Uterus (tissue), 3 donors: ENCODE measurements at regions not wholly inside any gene's neighbourhood (a gene's known extent, or its start where the extent isn't known, plus 50 kb on each side); places are given as distances from the start of the nearest gene placed in this dataset.

ENCODE experiments used
- DNase-seq, 2 donors: peaks; one replicate each; pipeline ENCODE4 v3.0.0-alpha.2; 2019 to 2020
- H3K27ac ChIP-seq, 2 donors: fragments of 200-600 bp; sonication (generic); 1 replicate in 1 of 2; 2 replicates in 1 of 2; pipeline ENCODE4 v1.5.1; 2016 to 2018
- H3K27me3 ChIP-seq, 2 donors: fragments of 200-600 bp; sonication (generic); one replicate each; pipeline ENCODE4 v1.5.1; 2018 to 2019; ENCODE audit warnings: control low read depth in 1 of 2
- H3K36me3 ChIP-seq, 2 donors: fragments of 200-600 bp; sonication (generic); one replicate each; pipeline ENCODE4 v1.5.1; 2019; ENCODE audit warnings: control low read depth in 1 of 2
- H3K4me1 ChIP-seq, 2 donors: fragments of 200-600 bp; sonication (generic); one replicate each; pipeline ENCODE4 v1.5.1; 2018 to 2019; ENCODE audit warnings: control low read depth in 1 of 2
- H3K4me3 ChIP-seq, 2 donors: fragments of 200-600 bp; sonication (generic); 1 replicate in 1 of 2; 2 replicates in 1 of 2; pipeline ENCODE4 v1.5.1; 2018 to 2019; ENCODE audit warnings: mild to moderate bottlenecking in 1 of 2
- H3K9me3 ChIP-seq, 2 donors: fragments of 200-600 bp; sonication (generic); one replicate each; pipeline ENCODE4 v1.5.1; 2019; ENCODE audit warnings: control low read depth in 1 of 2
- CTCF ChIP-seq, 4 experiments: fragments of 200-600 bp in 2 of 4; fragments of 450-650 bp in 2 of 4; sonication (generic) in 2 of 4; IDR thresholded peaks; one replicate each; pipeline ENCODE4 v1.5.1; 2016 to 2019; ENCODE audit warnings: antibody characterized with exemption in 4 of 4, mild to moderate bottlenecking in 2 of 4, moderate library complexity in 1 of 4
- POLR2A ChIP-seq, 2 donors: fragments of 450-650 bp; IDR thresholded peaks; one replicate each; pipeline ENCODE4 v1.6.1; 2016; ENCODE audit warnings: antibody characterized with exemption in 2 of 2, mild to moderate bottlenecking in 1 of 2, moderate library complexity in 1 of 2
- intact Hi-C: fragments of 100-400 bp; cut with DNase I; formaldehyde crosslinking; loops from one replicate; pipeline ENCODE4 v1.15.1; 2023; ENCODE audit warnings: low total_unique reads
- donor health status: DM: yes; HTN: yes; CAD: no.

GRCh38 chr13:50101590-50101989 lies 86.3 kb downstream of the KCNRG start:
- intact Hi-C loops: no loop called here
- no peak for TF ChIP-seq POLR2A (IDR thresholded peaks at IDR 0.05)
- TF ChIP-seq CTCF (IDR thresholded peaks at IDR 0.05): no peak
- Histone ChIP-seq H3K4me3 (no peak overlapping the region), H3K27me3 (no peaks in the 10 kb centered on the region), H3K36me3 (no peaks in the 10 kb centered on the region), H3K9me3 (no peaks in the 10 kb centered on the region), H3K4me1 (no peaks in the 10 kb centered on the region), H3K27ac (no peak overlapping the region)
- no peak for DNase-seq

GRCh38 chr13:50104493-50104892 lies 89.2 kb downstream of the KCNRG start:
- H3K27ac ChIP-seq: no peak overlapping the region
- H3K9me3 ChIP-seq: no peaks in the 10 kb centered on the region
- no peaks in the 10 kb centered on the region for H3K4me1 ChIP-seq
- H3K36me3 ChIP-seq: no peaks in the 10 kb centered on the region
- intact Hi-C loops: no loop called here
- TF ChIP-seq POLR2A (IDR thresholded peaks at IDR 0.05): no peak
- no peak for TF ChIP-seq CTCF (IDR thresholded peaks at IDR 0.05)
- no peak for DNase-seq
- H3K27me3 ChIP-seq: no peaks in the 10 kb centered on the region
- no peak overlapping the region for H3K4me3 ChIP-seq

- no peaks in the 10 kb centered on the region for H3K27me3 ChIP-seq
- H3K27ac ChIP-seq: peak overlapping the region in 1 of 2 donors; percentile 8
- DNase-seq: no peak
- intact Hi-C loops: no loop called here
- no peaks in the 10 kb centered on the region for H3K9me3 ChIP-seq
- H3K4me3 ChIP-seq: no peak overlapping the region
- TF ChIP-seq CTCF (IDR thresholded peaks at IDR 0.05): no peak
- no peak for TF ChIP-seq POLR2A (IDR thresholded peaks at IDR 0.05)
- no peaks in the 10 kb centered on the region for H3K4me1 ChIP-seq
- no peaks in the 10 kb centered on the region for H3K36me3 ChIP-seq
Measured at GRCh38 chr13:50106559-50106958, 91.3 kb downstream of the KCNRG start.

GRCh38 chr13:50107205-50107604 lies 92.0 kb downstream of the KCNRG start:
- Histone ChIP-seq H3K4me3 (no peak overlapping the region), H3K4me1 (no peaks in the 10 kb centered on the region), H3K27ac (peak overlapping the region in 1 of 2 donors; percentile 8), H3K9me3 (no peaks in the 10 kb centered on the region), H3K27me3 (no peaks in the 10 kb centered on the region), H3K36me3 (no peaks in the 10 kb centered on the region)
- intact Hi-C loops: no loop called here
- TF ChIP-seq POLR2A (IDR thresholded peaks at IDR 0.05) (no peak), CTCF (IDR thresholded peaks at IDR 0.05) (no peak)
- no peak for DNase-seq

- Histone ChIP-seq H3K4me1 (no peaks in the 10 kb centered on the region), H3K36me3 (no peaks in the 10 kb centered on the region), H3K9me3 (no peaks in the 10 kb centered on the region), H3K27me3 (no peaks in the 10 kb centered on the region), H3K4me3 (no peak overlapping the region), H3K27ac (no peak overlapping the region)
- intact Hi-C loops: no loop called here
- TF ChIP-seq CTCF (IDR thresholded peaks at IDR 0.05) (no peak), POLR2A (IDR thresholded peaks at IDR 0.05) (no peak)
- no peak for DNase-seq
Measured at GRCh38 chr13:50114961-50115360, 99.7 kb downstream of the KCNRG start.
